ENCODE measurements at regions not wholly inside any gene's neighbourhood (a gene's known extent, or its start where the extent isn't known, plus 50 kb on each side); places are given as distances from the start of the nearest gene placed in this dataset.

- Histone ChIP-seq H3K9me3 (replicated peaks in 1 of 3) (no peaks in the 10 kb centered on the region), H3K27me3 (no peaks in the 10 kb centered on the region), H3K36me3 (replicated peaks in 1 of 2) (no peaks in the 10 kb centered on the region), H3K4me1 (replicated peaks in 1 of 2) (peaks cover 0 to 10% of the 10 kb centered on the region in 2 donors), H3K4me3 (peak overlapping the region in 1 of 4 donors; percentile 26), H3K27ac (peak overlapping the region; percentile 32 to 86 (median 56))
- intact Hi-C loops (cut with DNase I) = no loop called here
- TF ChIP-seq POLR2A (IDR thresholded peaks at IDR 0.05) = peak in 1 of 2 donors; percentile 32
- TF ChIP-seq CTCF (IDR thresholded peaks at IDR 0.05) = no peak
- 48 to 64% (median 59%) methylated on average over 4 of the region's 4 CpGs for WGBS, 4 donors
- DNase-seq = peak; percentile 65 to 93 (median 84)
Observed at GRCh38 chr6:22113026-22113766, 183.6 kb downstream of the PRL start.

- H3K4me1 ChIP-seq (replicated peaks in 1 of 2) = peaks cover 0 to 10% of the 10 kb centered on the region in 2 donors
- WGBS, 4 donors = 70 to 81% (median 76%) methylated on average over 5 of the region's 5 CpGs
- intact Hi-C loops (cut with DNase I) = no loop called here
- no peaks in the 10 kb centered on the region for H3K36me3 ChIP-seq (replicated peaks in 1 of 2)
- no peak for TF ChIP-seq POLR2A (IDR thresholded peaks at IDR 0.05)
- TF ChIP-seq CTCF (IDR thresholded peaks at IDR 0.05) = no peak
- no peak for DNase-seq
- H3K9me3 ChIP-seq (replicated peaks in 1 of 3) = no peaks in the 10 kb centered on the region
- no peak overlapping the region for H3K27ac ChIP-seq
- no peaks in the 10 kb centered on the region for H3K27me3 ChIP-seq
- no peak overlapping the region for H3K4me3 ChIP-seq
Observed at GRCh38 chr6:22115559-22115958, 181.3 kb downstream of the PRL start.

GRCh38 chr6:22117631-22118030 lies 179.2 kb downstream of the PRL start:
- no peaks in the 10 kb centered on the region for H3K36me3 ChIP-seq (replicated peaks in 1 of 2)
- intact Hi-C loops (cut with DNase I) = no loop called here
- no peak for DNase-seq
- H3K27ac ChIP-seq = no peak overlapping the region
- H3K4me1 ChIP-seq (replicated peaks in 1 of 2) = peaks cover 0 to 3% of the 10 kb centered on the region in 2 donors
- no peaks in the 10 kb centered on the region for H3K27me3 ChIP-seq
- TF ChIP-seq CTCF (IDR thresholded peaks at IDR 0.05) (no peak), POLR2A (IDR thresholded peaks at IDR 0.05) (no peak)
- no peaks in the 10 kb centered on the region for H3K9me3 ChIP-seq (replicated peaks in 1 of 3)
- no peak overlapping the region for H3K4me3 ChIP-seq
- whole genome bisulfite sequencing, 4 donors = 84 to 87% (median 86%) methylated on average over 2 of the region's 2 CpGs

GRCh38 chr6:22119500-22119899 lies 177.3 kb downstream of the PRL start:
- H3K9me3 ChIP-seq (replicated peaks in 1 of 3) = no peaks in the 10 kb centered on the region
- DNase-seq = no peak
- no peak for TF ChIP-seq CTCF (IDR thresholded peaks at IDR 0.05)
- TF ChIP-seq POLR2A (IDR thresholded peaks at IDR 0.05) = no peak
- H3K27ac ChIP-seq = no peak overlapping the region
- H3K27me3 ChIP-seq = no peaks in the 10 kb centered on the region
- H3K36me3 ChIP-seq (replicated peaks in 1 of 2) = no peaks in the 10 kb centered on the region
- 82 to 97% (median 96%) methylated on average over 1 of the region's 1 CpG for WGBS, 4 donors
- intact Hi-C loops (cut with DNase I) = no loop called here
- H3K4me1 ChIP-seq (replicated peaks in 1 of 2) = no peaks in the 10 kb centered on the region
- H3K4me3 ChIP-seq = no peak overlapping the region

Measured in adrenal gland (tissue), 9 donors.